Right atrium auricular region (tissue), 2 donors: ENCODE measurements at regions not wholly inside any gene's neighbourhood (a gene's known extent, or its start where the extent isn't known, plus 50 kb on each side); places are given as distances from the start of the nearest gene placed in this dataset.

Experiments
- DNase-seq: peaks from one replicate; pipeline ENCODE4 v3.0.0-alpha.2; 2019; ENCODE audit warnings: low spot score
- H3K27ac ChIP-seq, 2 donors: fragments of 200-600 bp; sonication (generic); 1 replicate in 1 of 2; 2 replicates in 1 of 2; pipeline ENCODE4 v1.5.1; 2016 to 2019
- H3K27me3 ChIP-seq, 2 donors: fragments of 200-600 bp; sonication (generic); one replicate each; pipeline versions ENCODE4 v1.5.1 to v1.6.0; 2017 to 2019
- H3K36me3 ChIP-seq: fragments of 200-600 bp; sonication (generic); one replicate; pipeline ENCODE4 v1.5.1; 2016
- H3K4me1 ChIP-seq, 2 donors: fragments of 200-600 bp; sonication (generic); one replicate each; pipeline versions ENCODE4 v1.5.1 to v1.6.0; 2017 to 2019
- H3K4me3 ChIP-seq, 2 donors: fragments of 200-600 bp; sonication (generic); 1 replicate in 1 of 2; 2 replicates in 1 of 2; pipeline ENCODE4 v1.5.1; 2017 to 2019; ENCODE audit warnings: mild to moderate bottlenecking in 1 of 2, moderate library complexity in 1 of 2
- H3K9me3 ChIP-seq, 2 donors: fragments of 200-600 bp; sonication (generic); one replicate each; pipeline ENCODE4 v1.5.1; 2019
- CTCF ChIP-seq, 2 donors: fragments of 200-600 bp; sonication (generic); IDR thresholded peaks; one replicate each; pipeline ENCODE4 v1.5.1; 2019; ENCODE audit warnings: antibody characterized with exemption in 2 of 2

- no peak overlapping the region for H3K27ac ChIP-seq
- DNase-seq = no peak
- H3K9me3 ChIP-seq = no peaks in the 10 kb centered on the region
- H3K4me3 ChIP-seq = no peak overlapping the region
- TF ChIP-seq CTCF (IDR thresholded peaks at IDR 0.05) = no peak
- H3K4me1 ChIP-seq = no peaks in the 10 kb centered on the region
- H3K27me3 ChIP-seq = no peaks in the 10 kb centered on the region
- H3K36me3 ChIP-seq = no peaks in the 10 kb centered on the region
These were observed 54.0 kb upstream of the FGF10 start for GRCh38 chr5:44443172-44443571.

GRCh38 chr5:44441460-44441859 is 52.2 kb upstream of the FGF10 start:
- H3K9me3 ChIP-seq = no peaks in the 10 kb centered on the region
- H3K36me3 ChIP-seq = no peaks in the 10 kb centered on the region
- H3K27ac ChIP-seq = no peak overlapping the region
- H3K27me3 ChIP-seq = no peaks in the 10 kb centered on the region
- no peaks in the 10 kb centered on the region for H3K4me1 ChIP-seq
- DNase-seq = no peak
- no peak for TF ChIP-seq CTCF (IDR thresholded peaks at IDR 0.05)
- H3K4me3 ChIP-seq = no peak overlapping the region

- DNase-seq = no peak
- no peak overlapping the region for H3K27ac ChIP-seq
- H3K4me3 ChIP-seq = no peak overlapping the region
- H3K9me3 ChIP-seq = no peaks in the 10 kb centered on the region
- H3K36me3 ChIP-seq = no peaks in the 10 kb centered on the region
- H3K27me3 ChIP-seq = no peaks in the 10 kb centered on the region
- TF ChIP-seq CTCF (IDR thresholded peaks at IDR 0.05) = no peak
- no peaks in the 10 kb centered on the region for H3K4me1 ChIP-seq
These were observed 51.0 kb upstream of the FGF10 start for GRCh38 chr5:44440186-44440585.
